ENCODE measurements at regions not wholly inside any gene's neighbourhood (a gene's known extent, or its start where the extent isn't known, plus 50 kb on each side); places are given as distances from the start of the nearest gene placed in this dataset.
"Not testable (repeated sequence)": the region's sequence is repeated elsewhere in the genome, so short reads cannot be mapped to it uniquely, and the experiment has no call there.

DNA sequence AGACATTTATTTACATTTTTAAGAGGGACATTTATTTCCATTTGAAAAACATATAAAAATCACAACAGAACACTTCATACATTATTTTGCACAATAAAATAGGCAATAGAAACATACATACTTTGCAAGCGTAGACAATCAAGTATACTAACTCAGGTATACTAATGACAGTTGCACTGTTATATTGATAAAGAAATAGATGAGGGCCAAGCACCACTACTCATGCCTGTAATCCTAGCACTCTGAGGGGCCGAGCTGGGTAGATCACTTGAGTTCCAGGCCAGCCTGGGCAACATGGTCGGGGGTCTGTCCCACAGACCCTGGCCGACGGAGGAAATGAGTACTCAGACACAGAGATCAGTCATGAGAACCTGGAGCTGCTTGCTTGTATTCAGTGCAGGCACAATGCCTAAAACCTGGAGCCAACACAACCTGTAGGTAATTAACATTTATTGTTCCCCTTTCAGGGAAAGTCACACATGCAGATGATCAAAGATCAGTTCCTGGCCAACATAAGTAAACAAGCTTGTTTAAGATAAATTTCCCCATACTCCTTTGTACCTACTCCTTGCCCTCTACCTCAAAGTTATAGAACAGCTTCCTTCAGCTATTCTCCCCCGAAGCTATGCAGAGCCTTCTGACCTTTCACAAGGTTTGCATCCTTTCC lies 1960.2 kb downstream of the SUCLG1 start:
- DNase-seq (ENCODE audit: low spot score): no peak

DNA sequence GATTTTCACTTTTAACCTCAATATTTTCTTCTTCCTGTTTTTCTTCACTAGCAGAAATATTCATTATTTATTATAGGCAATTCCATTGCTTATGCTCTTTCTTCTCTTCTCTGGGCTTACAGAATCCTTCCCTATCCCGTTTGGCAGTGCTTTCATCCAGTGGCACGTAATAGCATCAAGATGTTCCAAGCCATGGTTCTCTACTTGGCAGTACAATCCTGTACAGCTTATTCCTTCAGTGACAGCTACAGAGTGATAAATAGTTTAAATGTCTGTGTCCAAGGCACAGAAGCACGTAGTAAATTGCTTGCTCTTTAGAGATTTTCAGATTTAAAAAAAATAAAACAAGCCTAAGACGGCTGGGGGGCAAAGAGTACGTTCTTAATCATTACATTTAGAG lies 1964.3 kb downstream of the SUCLG1 start:
- no peak for DNase-seq (ENCODE audit: low spot score)

DNA sequence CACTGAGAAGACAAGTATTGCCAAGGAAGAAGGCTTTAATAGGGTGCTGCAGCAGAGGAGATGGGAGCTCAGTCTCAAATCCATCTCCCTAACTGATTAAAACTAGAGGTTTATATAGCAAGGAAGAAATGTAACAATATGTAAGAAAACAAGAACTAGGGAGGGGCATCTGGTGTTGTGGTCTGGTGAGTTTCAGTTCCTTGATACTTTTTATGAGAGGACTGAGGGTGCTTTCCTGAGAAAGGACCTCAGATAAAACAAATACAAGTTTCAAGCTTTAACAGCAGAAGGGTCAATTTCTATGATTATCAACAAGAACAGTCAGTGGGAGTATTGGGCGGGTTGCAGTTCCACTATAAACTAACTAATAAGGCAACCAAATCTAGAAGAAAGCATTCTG lies 1967.5 kb downstream of the SUCLG1 start:
- no peak for DNase-seq (ENCODE audit: low spot score)

DNA sequence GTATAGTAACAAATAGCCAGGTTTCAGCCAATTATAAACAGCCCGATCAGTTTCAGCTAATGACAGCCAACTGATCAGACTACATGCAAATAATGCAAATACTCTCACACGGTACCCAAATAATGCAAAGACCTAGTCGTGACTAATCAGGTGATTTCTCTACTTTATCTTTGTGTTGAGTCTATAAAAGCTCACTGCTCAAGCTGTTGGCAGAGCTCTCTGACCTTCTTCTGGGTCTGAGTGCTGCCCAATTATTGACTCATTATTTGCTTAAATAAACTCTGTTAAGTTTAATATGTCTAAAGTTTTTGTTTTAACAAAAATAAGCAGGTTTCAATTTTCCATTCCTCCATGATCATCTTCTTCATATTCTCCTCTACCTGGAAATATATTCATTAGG lies 1971.7 kb downstream of the SUCLG1 start:
- no peak for DNase-seq (ENCODE audit: low spot score)

DNA sequence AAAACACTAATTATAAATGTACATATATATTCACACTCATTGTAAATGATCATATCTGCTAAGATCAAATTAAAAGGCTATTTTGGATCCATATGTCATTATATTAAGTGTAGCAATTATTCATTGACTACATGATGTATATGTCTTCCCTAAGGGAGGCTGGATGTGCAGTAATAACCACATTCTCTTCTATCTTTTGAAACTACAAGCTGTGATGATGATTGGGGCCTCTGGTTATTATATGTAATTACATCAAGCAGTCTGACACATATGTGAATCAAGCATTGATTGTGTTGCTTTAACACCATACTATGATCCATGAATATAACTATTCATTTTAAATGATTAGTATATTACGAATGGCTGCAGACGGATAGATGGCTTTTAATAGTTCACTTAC lies 1973.4 kb downstream of the SUCLG1 start:
- DNase-seq (ENCODE audit: low spot score): no peak

DNA sequence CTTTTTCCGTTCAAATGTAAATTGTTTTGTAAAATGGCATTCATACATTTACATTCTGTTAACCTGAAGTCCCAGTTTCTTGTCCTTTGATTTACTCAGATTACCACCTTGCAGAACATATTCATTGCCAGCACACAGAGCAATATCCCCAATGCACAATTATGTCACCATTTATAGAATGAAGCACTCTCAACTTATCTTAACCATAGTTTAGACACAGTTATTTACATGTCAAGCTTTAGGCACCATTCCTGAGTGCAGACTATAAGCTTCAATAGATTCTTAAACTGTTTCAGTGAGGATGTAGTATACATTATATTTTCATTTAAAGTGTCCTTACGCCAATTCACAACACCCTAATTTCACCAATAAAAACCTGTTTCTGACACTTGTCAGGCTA lies 1977.9 kb downstream of the SUCLG1 start:
- no peak for DNase-seq (ENCODE audit: low spot score)

DNA sequence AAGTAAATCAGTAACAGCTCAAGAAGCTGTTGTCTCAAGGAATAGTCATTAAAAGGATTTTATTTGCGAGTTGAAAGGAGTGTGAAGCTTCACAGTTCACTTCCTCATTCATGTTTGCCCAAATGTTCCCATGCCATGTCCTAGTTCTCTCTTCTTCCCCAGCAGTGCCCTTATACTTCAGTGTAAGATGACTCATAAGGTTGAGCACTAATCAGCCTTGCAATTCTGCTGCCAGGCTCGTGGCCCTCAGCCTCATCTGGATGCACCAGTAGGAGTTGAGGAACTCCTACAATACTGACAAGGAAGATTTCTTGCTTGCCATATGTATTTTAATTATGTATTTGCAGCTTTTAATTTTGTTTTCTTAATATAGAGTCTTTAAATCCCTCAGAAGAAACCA lies 1980.4 kb downstream of the SUCLG1 start:
- DNase-seq (ENCODE audit: low spot score): no peak

DNA sequence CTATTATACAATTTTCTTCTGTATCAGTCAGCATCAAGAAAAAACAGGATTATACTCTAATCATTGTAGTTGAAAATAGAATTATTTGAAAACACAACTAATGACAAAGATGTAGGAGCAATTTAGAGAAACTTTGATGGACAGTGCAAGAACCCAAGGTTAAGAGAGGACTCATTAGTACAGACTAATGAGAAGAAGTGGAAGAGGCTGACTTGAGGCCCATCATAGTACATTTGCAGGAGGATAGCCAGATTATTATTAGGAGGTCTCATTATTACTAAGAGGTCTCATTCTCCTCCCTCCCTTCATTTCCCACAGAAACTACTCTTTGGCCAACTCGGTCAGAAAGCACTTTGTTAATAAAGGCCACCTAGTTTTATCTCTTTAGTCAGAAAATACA lies 1983.0 kb downstream of the SUCLG1 start:
- DNase-seq (ENCODE audit: low spot score): no peak

DNA sequence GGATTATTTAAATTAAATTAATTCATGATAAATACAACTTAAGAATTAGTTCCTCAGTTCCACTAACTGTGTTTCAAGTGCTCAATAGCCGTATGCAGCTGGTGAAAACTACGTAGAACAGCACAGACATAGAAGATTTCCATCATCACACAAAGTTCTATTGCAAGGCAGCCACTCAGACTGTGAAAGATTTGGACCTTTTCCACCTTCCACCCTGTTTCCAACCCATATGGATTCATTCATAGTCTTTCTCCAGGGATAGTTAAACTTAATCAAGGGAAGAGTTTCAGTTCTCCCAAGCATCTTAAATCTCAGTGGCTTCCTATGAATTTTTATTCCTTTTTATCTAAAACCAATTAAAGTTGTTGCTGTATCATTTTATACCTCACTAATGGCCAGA lies 2030.8 kb downstream of the SUCLG1 start:
- DNase-seq (ENCODE audit: low spot score): no peak

DNA sequence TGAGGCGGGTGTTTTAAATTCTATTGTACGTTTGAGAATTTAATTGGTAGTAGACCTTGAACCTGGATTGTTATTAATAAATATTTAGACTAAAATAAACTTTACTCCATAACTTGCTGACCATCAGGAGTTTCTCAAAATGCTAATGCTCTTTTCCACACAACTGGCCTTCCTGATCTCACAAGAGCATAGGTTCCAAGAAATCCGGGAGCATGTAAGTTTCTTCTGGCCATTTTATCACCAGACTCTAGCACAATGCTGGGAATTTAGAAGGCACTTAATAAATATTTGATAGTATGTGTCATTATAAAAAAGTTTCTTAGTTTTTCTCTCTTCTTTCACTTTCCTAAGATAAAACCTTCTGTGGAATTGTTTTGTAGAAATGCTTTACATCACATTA lies 2047.1 kb downstream of the SUCLG1 start:
- DNase-seq (ENCODE audit: low spot score): no peak

DNA sequence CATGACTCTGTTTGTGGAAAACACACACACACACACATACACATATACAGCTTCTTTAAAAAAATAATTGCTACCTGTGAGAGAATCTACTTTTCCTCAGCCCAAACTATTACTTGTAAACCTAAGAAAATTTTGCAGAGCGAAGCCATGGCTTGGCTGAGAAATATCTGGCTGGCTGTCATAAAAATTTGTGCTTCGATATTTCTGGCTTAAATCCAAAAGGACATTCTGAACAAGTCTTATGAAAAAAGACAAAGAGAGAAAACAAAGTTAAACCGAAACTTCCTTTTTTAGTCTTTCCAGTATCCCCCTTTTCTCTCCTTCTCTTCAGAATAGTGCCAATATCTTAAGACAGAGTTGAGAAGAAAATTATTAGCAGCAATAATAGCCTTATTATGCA lies 2048.0 kb downstream of the SUCLG1 start:
- DNase-seq (ENCODE audit: low spot score): no peak

DNA sequence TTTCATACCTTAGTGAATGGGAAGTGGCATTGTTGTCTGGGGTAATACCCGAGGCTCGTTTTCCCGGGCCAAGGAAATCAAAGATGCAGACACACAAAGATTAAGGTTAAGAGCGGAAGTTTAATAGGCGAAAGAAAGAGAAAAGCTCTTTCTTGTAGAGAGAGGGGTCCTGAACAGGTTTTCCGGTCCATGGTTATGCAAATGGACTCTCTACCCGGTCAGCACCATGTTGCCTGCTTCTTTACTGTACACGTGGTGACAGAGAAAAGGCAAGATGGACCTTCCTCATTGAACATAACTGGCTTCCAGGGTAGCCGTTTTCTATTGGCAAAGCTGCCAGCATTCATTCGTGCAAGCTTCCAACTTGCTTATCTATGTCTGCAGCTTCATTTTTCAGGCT lies 2063.5 kb downstream of the SUCLG1 start:
- DNase-seq (ENCODE audit: low spot score): no peak

DNA sequence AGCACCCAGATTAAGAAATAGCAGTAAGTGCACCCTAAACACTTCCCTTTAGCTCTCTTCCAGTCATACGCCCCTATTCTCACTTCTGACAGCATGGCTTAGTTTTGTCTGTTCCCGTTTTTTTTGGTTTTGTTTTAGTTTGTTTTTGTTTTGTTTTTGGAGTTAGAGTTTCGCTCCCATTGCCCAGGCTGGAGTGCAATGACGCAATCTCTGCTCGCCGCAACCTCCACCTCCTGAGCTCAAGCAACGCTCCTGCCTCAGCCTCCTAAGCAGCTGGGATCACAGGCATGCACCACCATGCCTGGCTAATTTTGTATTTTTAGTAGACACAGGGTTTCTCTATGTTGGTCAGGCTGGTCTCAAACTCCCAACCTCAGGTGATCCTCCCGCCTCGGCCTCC lies 2067.7 kb downstream of the SUCLG1 start:
- DNase-seq (ENCODE audit: low spot score): no peak

DNA sequence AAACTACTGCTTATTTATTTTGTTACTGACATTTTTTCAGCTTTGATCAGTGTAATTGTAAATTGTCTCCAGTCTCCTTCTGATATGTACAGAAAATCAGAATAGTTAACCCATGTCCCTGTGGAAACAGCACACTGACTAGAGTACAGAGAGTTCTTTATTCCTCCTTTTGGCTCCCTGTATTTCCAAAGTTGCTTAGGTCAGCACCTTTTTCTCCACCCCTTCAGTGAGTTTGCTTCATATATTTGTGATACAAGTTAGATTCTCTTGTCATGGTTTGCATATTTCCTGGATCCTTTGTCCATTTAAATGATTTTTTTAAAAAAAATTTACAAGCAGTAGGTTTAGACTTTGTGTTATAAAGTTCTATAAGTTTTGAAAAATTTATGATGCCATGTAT lies 2051.1 kb upstream of the LRRTM1 start:
- no peak for DNase-seq (ENCODE audit: low spot score)

DNA sequence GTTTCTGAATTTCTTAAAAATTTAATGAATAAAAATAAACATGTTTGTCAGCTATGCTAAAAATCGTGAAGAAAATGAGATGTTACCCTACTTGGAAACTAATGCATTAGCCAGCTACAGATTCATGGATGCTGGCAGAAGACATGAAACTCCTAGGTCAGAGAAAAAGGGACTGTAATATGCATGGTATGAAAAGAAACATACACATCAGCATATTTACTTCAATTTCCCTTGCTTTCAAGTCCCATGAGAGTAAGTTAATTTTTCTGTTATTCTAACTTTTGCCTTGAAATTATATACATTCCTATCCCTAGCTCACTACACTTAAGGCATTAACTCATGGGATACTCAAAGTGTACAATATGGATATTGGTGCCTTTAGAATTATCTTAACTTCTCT lies 2041.4 kb upstream of the LRRTM1 start:
- no peak for DNase-seq (ENCODE audit: low spot score)

DNA sequence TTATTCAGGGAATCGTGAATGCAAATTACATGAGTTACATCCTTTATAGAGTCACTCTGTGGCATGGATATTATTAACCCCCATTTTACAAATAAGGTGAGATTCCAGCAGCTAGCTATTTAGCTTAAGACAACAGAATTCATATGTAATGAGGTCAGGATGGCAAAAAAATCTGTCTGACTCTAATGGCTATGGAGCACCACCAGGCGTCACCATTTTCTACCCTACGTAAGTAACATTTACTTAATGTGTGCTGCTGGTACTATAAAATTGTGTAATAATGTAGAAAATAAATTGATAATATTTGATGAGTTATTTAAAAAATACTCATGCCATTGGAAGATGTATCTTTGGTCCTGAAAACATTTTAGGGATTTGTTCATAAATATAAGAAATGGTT lies 2040.1 kb upstream of the LRRTM1 start:
- DNase-seq (ENCODE audit: low spot score): no peak

DNA sequence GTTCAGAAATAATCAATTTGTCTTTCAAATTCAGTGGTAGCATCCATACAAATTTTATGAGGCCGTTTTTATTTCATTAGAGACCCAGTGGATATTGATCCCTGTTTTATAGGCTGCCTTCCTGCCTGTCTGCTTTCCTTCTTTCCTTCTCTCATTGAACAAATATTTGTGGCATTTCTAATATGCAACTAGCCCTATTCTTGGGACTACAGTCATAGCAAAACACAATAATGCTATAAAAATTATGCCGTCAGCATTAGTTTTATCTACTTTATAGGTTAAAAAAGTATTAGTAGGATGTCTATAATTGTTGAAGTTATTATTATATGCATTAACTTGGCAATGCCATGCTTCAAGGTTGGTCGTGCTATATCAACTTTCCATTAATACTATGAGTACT lies 2037.8 kb upstream of the LRRTM1 start:
- DNase-seq (ENCODE audit: low spot score): no peak

DNA sequence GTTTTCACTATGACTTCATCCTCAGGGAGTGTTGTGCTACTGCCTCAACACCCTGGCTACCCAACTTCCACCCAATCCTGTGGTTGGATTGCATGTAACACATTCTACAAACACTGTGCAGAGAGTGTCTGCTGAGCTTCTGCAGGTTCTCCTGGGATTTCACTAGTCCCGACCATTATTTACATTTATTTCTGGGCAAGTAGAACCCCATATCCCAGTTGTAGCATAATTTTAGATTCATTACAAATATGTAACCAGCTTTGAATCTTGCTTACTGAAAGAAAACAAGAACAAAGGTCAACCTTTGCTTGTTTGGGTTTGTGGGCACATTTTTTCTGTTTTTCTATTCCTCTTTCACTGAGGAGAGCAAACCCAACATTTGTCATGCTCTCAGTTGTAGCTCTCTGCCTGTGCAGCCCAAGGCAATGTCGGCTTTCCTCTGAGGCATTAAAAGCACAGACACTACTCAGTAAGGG lies 2036.1 kb upstream of the LRRTM1 start:
- no peak for DNase-seq (ENCODE audit: low spot score)

DNA sequence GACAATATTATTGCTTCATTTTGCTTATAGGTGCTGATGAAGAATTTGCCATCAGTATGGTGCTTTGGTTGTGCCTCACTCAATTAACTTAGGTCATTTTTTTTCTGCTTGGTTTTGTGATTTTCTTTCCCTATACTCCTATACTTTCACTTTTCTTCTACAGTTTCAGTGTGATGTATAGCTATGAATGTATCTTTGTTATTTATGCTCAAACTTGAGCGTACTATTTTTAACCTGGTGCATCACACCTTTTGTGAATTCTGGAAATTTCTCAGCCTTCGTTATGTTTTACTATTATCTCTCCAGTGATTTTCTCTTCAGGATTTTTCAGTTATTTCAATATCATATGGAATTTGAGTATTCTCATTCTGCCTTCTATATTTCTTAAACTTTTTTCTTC lies 2035.3 kb upstream of the LRRTM1 start:
- no peak for DNase-seq (ENCODE audit: low spot score)

DNA sequence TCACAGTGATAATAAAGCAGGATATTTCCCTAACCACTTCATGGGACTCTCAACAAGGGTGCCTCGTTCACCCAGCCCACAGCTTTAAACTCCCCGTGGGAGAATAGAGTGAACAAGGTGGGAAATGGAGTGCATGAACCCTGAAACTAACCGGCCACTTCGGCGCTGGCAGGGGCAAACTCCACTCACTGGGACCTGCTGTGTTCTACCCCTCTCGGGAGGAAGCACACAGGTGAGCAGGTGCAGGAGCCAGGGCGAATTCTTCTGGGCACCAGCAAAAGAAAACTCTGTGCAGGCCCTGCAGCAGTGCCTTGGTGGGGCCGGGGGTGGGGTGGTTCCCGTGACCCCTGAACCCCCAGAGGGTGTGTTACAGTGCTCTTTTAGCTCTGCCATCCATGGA lies 2029.1 kb upstream of the LRRTM1 start:
- DNase-seq (ENCODE audit: low spot score): no peak

DNA sequence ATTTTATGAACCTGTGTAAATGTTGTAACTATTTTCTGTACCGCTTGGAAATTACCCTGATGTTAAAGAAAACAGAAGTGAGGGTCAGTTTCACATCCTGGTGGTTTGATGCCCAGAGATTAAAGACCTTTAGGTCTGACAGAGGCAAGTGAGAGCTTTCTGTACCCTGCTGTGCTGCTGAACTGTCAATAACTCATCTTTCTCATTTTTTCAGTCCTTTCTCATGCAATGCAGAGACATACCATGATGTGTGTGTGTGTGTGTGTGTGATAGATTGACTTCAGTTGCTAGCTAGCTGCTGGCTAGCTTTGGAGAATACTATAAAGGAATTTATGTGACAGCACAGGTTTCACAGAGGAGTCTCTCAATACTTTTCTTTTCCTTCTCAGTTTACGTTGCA lies 2025.6 kb upstream of the LRRTM1 start:
- DNase-seq (ENCODE audit: low spot score): no peak

DNA sequence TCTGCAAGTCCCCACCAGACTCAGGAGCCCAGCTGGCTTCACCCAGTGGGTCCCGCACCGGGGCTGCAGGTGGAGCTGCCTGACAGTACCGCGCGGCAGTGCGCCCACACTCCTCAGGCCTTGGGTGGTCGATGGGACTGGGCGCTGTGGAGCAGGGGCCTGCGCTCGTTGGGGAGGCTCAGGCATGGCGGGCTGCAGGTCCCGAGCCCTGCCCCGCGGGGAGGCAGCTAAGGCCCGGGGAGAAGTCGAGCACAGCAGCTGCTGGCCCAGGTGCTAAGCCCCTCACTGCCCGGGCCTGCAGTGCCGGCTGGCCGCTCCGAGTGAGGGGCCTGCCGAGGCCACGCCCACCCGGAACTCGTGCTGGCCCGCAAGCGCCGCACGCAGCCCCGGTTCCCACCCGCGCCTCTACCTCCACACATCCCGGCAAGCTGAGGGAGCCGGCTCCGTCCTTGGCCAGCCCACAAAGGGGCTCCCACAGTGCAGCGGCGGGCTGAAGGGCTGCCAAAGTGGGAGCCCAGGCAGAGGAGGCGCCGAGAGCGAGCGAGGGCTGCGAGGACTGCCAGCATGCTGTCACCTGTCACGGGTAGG lies 2021.7 kb upstream of the LRRTM1 start:
- not testable (repeated sequence) for DNase-seq (ENCODE audit: low spot score)

DNA sequence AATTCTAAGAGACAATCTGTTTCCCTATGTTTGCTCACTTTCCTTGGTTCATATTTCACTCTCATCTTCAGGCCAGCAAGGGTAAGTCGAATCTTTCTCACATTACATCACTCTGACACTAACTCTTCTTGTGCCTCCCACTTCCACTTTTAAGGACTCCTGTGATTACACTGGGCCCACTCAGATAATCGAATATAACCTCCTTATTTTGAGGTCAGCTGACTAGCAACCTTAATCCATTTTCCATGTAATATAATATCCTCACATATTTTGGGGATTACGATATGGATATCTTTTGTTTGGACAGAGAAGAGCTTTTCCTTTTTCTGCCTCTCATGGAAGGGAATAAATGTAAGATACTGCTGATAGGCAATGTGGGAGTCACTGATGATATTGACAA lies 2015.7 kb upstream of the LRRTM1 start:
- DNase-seq (ENCODE audit: low spot score): no peak

DNA sequence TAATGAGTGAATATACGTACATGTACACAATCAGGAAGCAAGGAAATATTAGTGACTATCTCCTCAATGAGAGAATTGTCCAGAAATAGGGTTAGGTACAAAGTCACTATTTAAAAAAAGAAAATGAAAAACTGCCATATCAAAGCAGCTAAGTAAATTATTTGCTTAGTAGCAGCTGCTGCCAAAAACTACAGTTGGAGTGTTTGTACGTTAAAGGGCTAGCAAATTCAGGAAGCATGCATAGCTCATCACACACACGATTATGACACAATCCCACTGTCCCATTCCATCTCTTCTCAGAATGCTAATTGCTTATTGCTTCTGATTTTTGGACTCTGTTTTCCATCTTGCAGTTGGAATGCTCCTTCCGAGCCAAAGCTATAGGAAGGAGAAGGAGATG lies 2012.5 kb upstream of the LRRTM1 start:
- DNase-seq (ENCODE audit: low spot score): no peak

All from kidney capillary endothelial cell (primary cell).